GM19023 (cell line): ENCODE measurements at regions not wholly inside any gene's neighbourhood (a gene's known extent, or its start where the extent isn't known, plus 50 kb on each side); places are given as distances from the start of the nearest gene placed in this dataset.
"Not testable (repeated sequence)": the region's sequence is repeated elsewhere in the genome, so short reads cannot be mapped to it uniquely, and the experiment has no call there.

ENCODE experiments used
- ATAC-seq: cut with Tn5 transposase; IDR thresholded peaks from one replicate; pipeline ENCODE4 v1.9.1; 2021; ENCODE audit warnings: mild to moderate bottlenecking, moderate library complexity; ENCODE audit not compliant: unreplicated experiment

DNA sequence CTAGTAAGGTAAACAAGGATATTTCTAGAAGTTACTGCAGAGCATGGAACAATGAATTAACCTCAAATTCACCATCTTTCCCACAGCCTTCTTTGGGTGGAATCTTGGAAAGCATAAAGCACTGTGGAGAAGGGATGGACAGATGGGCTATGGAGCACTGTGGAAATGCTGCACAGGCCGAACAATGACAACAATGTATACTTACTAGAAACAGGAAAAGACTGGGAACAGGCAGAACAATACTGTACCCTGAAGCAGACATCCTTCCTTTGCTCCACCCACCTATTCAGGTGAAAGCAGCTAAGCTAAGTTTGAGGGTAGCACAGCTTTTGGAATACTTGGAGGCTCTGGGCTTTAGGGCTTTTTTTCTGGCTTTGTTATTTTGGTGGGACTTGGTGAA, 250.6 kb upstream of the KLF8 start:
- no peak for ATAC-seq

DNA sequence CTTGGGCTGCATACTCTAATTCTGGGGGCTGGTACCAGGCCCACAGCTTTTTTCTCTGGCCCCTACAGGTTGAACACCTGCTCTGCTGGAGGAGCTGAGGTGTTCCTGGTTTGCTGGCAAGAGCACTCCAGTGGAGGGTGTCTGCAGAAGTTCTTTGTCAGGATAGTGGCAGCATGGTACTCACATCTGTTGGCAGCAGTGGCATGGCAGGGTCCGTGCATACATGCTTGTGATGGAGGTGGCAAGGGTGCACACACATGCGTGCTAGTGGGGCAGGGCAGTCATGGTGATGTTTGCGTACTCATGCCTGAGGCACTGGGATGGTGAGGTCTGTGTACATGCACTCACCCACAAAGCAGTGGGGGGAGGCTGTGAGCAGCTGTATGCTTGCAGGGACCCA, 235.5 kb upstream of the KLF8 start:
- ATAC-seq = no peak

DNA sequence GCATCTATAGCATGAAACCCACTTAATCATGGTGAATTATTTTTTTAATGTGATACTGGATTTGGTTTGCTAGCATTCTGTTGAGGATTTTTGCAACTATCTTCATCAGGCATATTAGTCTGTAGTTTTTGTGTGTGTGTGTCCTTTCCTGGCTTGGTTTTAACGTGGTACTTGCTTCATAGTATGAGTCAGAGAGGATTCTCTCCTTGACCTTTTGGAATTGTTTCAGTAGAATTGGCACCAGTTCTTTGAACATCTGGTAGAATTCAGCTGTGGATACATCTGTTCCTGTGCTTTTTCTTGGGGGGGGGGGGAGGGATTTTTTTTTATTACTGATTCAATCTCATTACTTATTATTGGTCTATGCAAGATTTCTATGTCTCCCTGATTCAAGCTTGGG, 232.0 kb upstream of the KLF8 start:
- ATAC-seq = no peak

DNA sequence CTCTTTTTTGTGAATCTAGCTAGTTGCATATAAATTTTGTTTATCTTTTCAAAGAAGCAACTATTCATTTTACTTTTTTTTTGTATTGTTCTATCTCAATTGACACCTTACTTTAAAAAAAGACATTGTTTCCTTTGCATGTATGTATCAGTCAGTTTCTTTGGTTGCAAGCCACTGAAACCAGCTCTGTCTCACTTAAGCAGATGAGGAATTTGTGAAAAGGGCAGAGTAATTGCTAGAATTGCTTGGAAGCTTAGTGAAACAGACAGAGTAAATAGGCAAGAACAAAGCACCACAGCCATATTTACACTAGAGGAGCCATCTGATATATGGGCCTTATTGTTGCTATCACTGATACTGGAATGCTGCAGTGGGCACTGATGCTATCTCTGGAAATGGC, 231.4 kb upstream of the KLF8 start:
- ATAC-seq = no peak

DNA sequence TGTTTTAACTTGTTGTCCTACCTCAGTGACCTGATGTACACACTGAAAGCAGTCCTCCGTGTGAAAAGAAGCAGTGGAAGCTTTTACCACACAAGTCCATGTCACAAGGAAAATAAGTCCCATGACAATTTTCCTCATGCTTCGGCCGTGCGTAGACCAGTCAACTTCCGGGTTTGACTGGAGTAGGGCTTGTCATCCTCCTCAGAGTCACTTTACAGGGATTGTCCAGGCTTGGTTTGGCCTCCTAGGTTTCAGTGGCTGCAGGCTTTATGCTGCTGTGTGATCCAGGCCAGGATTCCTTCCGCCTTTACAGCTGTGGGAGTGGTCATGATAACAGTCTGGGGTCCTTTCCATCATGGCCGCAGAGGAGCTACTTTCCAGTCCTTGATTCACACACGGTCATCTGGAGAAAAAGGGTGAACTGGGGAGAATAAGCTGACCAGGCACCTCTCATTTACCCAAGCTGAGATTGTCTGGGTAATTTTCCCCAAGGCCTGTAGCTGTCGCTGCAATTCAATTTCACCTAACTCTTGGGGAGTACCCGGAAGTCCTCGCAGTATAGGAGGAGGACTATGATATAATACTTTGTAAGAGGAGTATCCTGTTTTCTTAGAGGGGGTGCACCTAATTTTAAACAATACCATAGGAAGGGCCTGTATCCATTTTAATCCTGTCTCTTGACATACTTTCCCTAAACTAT, 206.1 kb upstream of the KLF8 start:
- ATAC-seq = no peak

DNA sequence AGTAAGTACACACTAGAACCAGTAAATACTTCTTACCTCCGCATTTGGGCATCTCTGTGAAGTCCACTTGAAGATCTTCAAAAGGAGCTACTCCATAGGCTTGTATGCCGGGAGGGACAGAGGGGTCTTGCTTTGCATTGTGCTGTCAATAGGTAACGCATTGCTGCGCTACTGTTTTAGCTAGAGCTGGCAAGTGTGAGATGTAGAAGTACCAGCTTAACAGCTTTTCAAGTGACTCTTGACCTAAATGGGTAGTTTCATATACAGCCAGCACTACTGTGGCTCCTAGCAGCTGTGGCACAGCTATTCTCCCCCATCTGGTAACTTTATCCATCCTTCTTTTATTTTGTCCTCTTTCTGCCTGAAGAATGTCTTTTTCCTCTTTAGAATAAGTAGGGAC, 205.3 kb upstream of the KLF8 start:
- no peak for ATAC-seq

DNA sequence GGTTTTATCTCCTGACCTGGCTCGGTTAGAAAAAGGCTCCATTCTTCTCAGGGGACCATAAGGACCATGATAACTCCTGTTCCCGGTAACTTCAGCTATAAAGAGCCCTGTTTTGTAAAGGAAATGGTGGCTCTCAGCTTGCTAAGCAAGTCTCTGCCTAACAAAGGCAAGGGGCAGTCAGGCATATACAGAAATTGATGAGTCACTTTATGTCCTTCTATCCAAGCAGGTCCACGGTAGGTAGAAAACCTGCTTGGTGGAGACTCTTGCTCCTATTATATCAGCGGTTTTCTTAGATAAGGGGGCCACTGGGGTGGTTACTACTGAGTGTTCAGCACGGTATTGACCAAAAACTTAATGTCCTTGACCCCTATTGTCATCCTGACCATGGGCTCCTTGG, 203.0 kb upstream of the KLF8 start:
- no peak for ATAC-seq

DNA sequence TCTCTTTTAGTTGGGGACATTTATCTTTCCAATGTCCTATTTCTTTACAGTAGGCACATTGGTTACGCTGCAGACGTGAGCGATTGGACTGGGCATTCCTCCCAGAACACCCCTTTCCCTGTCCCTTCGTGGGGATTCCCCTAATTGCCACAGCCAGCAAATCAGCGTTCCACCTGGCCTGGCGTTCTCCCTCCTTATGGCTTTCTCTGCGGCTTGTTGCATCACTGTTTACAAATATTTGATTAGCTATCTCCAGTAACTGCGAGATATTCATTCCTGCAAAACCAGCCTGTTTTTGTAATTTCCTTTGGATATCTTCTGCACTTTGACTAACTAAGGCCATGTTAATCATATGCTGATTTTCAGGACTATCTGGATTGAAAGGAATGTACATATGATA, 202.5 kb upstream of the KLF8 start:
- ATAC-seq = no peak

DNA sequence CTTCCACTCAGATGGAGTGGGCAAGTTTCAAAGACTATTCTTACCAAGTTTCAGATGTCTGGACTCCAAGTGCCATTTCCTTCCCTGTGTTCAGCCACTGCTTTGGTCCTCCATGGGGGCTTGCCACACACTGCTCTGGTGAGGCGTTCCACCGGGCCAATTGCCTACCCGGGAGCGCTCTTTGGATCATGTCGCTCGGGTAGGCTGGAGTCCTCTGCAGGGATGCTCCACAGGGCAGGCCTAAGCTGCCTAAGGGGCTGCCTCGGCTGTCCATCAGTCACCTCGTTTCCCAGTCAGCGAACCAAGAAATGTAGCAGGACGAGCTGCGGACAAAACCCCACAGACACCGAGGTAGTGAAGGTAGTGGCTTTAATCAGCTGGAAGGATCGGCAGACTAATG, 200.7 kb upstream of the KLF8 start:
- no peak for ATAC-seq

DNA sequence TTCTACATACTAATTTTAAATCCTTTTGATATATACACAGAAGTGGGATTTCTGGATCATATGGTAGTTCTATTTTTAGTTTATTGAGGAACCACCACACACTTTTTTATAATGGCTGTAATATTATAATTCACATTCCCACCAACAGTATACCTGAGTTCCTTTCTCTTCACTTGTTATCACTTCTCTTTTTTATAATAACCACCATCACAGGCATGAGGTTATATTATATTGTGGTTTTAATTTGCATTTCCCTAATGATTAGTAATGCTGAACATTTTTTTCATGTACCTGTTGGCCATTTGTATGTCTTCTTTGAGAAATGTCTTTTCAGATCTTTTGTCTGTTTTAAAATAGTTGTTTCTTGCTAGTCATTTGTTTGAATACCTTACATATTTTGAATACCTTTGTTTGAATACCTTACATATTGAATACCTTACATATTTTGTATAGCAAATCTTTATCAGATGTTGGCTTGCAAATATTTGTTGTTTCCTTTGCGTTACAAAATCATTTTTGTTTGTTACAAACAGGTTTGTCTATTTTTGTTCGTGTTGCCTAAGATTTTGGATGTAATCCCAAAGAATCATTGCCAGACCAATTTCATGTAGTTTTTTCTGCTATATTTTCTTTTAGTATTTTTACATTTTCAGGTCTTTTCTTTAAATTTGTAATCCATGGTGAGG, 198.5 kb upstream of the KLF8 start:
- ATAC-seq = no peak

DNA sequence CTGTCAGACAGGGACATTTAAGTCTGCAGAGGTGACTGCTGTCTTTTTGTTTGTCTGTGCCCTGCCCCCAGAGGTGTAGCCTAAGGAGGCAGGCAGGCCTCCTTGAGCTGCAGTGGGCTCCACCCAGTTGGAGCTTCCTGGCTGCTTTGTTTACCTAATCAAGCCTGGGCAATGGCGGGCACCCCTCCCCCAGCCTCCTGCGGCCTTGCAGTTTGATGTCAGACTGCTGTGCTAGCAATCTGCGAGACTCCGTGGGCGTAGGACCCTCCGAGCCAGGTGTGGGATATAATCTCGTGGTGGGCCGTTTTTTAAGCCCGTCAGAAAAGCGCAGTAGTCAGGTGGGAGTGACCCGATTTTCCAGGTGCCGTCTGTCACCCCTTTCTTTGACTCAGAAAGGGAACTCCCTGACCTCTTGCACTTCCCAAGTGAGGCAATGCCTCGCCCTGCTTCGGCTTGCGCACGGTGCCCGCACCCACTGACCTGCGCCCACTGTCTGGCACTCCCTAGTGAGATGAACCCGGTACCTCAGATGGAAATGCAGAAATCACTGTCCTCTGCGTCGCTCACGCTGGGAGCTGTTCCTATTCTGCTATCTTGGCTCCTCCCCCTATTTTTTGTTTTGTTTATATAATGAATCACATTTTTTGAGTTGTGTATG, 179.4 kb upstream of the KLF8 start:
- ATAC-seq = not testable (repeated sequence)

DNA sequence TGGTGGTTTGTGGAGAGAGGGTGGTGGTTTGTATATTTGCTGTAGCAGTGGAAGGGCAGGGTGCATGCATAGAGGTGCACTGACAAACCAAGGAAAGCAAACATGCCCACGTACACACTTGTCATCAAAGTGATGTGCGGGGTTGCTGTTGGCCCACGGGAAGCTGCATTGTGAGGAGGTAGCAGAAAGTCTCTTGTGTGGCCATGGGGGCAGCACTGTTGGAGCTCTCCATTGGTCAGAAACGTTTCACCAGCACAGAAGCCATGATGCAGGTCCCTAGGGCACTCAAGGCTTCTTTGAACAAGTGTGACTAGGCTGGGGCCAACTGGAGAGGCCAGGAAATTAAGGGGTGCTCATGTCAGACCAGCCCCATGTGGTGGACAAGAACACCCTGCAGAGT, 174.8 kb upstream of the KLF8 start:
- no peak for ATAC-seq

DNA sequence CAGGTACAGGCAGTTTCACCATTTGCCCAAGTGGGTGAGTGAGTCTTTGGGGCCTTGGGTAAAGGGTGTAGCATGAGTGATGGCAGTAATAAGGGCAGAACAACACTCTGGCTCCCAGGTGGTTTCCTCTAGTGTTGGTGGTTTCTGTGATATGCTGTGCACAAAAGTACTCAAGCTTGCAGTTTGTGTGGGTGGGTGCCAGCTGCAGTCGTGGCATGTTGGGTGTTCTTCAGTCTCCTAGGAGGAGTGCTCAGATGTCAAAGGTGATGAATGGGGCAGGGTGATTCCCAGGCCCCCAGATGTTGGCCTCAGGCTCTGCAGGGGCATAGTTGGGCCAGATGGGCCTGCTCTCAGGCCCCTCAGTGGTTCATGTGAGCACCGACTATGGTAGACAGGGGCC, 166.1 kb upstream of the KLF8 start:
- peak; percentile 58 for ATAC-seq

DNA sequence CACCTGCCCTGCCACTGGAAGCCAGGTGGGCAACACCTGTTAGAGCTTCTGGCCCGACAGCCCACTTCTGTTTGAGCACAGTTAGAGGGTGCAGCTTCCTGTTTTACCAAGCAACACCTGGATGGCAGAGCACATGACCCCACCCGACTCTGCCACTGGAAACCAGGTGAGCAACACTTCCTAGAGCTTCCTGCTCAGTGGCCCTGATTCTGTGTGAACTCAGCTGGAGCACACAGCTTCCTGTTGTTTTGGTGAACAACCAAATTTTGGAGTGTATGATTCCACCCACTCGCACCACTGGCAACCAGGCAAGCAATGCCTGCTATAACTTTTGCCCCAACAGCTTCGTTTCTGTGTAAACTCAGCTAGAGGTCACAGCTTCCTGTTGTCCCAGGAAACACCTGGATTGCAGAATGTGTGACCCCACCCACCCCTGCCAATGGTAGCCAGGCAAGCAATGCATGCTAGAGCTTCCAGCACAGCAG, 163.8 kb upstream of the KLF8 start:
- no peak for ATAC-seq

DNA sequence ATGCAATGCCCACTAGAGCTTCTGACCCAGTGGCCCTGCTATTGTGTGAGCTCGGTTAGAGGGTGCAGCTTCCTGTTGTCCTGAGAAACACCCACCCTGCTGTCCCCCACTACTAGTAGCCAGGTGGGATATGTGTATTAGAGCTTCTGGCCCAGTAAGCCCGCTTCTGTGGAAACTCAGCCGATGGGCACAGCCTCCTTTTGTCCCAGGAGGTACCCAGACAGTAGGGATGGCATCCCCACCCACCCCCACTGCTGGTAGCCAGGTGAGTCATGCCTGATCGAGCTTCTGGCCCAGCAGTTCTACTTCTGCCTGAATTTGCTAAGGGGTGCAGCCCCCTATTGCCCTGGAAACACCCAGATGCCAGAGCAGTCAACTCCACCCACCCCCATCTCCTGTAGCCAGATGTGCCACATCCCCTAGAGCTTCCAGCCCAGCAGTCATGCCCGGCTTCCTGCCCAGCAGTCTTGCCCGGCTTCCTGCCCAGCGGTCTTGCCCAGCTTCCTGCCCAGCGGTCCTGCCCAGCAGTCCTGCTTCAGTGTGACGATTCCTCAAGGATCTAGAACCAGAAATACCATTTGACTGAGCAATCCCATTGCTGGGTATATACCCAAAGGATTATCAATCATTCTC, 162.7 kb upstream of the KLF8 start:
- no peak for ATAC-seq

DNA sequence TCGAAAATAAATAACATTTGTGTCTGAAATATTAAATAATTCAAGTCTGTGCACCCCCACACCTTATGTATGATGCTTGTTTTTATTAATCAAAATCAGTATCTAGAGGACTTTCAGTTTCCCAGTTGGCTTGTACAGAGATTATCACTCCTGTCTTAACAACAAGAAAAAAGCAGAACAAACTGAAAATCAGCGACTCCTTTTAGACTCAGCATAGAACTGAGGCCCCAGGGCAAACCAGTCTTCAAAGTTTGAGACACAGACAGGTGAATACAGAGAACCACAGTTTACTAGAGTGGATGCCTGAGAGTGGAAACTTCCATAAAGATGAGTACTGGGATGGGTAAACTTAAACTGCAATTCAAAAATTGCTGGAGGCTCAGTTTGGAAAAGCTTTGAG, 142.8 kb upstream of the KLF8 start:
- no peak for ATAC-seq

DNA sequence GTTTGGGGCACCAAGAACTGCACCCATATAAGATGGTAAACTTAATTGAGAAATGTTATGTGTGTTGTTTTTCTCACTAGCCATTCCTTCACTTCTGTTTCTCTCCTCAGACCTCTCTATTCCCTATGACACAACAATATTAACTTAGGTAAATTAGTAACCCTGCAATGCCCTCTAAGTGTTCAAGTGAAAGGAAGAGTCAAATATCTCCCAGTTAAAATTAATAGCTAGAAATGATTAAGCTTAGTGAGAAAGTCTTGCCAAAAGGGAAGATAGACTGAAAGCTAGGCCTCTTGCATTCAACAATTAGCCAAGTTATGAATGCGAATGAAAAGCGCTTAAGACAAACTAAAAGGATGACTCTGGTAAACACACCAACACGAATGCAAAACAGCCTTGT, 132.9 kb upstream of the KLF8 start:
- ATAC-seq = no peak

DNA sequence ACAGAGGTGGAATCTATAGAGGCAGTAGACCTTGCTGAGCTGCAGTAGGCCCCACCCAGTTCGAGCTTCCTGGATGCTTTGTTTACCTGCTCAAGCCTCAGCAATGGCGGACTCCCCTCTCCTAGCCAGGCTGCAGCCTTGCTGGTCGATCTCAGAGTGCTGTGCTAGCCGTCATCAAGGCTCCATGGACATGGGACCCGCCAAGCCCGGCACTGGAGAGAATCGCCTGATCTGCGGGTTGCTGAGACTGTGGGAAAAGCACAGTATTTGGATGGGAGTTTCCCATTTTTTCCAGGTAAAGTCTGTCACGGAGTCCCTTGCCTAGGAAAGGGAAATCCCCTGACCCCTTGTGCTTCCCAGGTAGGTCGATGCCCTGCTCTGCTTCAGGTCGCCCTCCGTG, 124.8 kb upstream of the KLF8 start:
- no peak for ATAC-seq

DNA sequence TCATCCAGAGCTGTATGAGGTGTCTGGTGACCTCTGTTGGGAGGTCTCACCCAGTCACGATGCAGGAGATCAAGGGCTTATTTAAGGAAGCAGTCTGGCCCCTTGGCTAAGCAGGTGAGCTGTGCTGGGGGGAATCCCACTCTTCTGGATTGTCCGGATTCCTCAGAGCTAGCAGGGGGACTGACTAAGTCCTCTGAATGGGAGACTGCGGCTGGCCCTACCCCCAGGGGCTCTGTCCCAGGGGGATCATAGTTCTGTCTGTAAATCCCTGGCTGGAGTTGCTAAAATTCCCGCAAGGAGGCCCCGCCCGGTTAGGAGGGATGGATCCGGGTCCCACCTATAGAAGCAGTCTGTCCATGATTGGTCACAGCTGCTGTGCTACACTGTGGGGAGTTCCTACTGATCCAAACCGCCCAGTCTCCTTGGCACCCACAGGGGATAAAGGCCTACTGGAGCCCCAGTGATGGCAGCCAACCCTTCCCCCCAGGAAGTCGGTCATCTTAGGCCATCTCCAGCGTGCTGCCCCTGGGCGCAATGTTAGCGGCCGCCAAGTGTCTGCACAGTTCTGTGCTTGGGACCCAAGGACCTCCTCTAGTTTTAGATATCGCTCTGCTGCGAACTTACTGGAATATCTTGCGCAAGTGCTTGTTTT, 118.2 kb upstream of the KLF8 start:
- no peak for ATAC-seq

DNA sequence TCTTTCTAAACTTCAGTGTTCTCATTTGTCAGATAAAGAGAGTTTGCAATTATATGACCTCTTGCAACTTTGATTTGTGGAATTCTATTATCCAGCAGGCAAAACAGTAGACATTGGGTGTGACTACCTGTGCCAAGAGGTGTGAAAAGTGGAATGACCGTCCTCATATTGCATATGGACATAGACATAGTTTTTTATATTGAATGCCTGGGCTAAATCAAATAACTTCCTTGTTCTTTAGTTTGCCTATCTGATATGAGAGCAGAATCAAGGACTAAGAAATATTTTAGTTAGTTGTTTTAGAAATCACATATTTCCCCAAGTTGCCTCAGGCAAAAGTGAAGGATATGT, 117.7 kb upstream of the KLF8 start:
- no peak for ATAC-seq

DNA sequence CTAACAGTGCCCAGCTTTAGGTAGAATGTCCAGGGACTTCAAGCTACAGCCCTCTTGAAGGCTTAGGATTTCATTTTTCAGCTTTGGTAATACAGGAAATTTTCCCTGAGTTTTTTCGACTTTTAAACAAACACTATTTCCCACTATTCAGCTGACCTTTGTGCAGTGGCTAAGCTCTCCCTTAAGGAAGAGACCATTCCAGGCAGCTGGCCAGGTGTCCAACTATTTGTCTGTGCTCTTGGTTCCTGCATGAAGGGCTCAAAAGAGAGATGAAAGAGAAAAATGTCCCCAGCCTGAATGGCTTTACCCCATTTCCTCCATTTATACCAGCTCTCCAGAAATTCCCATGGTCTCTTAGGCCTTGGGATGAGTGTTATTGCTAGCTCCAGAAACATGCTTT, 111.9 kb upstream of the KLF8 start:
- no peak for ATAC-seq
